NCI-H187 (cell line): ENCODE measurements at regions not wholly inside any gene's neighbourhood (a gene's known extent, or its start where the extent isn't known, plus 50 kb on each side); places are given as distances from the start of the nearest gene placed in this dataset.
A peak's percentile ranks its signal among the peaks of the same experiment; 100 is the strongest.
"Not testable (repeated sequence)": the region's sequence is repeated elsewhere in the genome, so short reads cannot be mapped to it uniquely, and the experiment has no call there.

Source experiments
- DNase-seq, 2 experiments: peaks; one replicate each; lab custom pipeline; 2025; lab: John Stamatoyannopoulos, UW

GRCh38 chr2:123485056-123485455, 540.0 kb upstream of the CNTNAP5 start:
- no peak for DNase-seq

DNA sequence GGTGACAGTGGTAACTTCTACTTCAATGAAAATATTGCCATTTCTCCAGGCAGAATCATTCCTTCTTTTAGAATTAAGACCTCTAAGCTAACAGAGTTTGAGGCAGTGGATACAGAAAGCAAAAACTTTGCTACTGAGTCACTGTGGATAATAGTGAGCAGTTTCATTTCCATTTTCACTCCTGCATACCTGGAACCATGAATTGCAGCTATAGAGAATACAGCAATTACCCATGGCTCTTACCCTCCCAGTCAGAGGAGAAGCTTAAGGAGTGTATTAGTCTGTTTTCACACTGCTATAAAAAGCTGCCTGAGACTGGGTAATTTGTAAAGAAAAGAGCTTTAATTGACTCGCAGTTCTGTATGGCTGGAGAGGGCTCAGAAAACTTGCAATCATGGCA, 531.4 kb upstream of the CNTNAP5 start:
- no peak for DNase-seq

GRCh38 chr2:123495241-123495640, 529.8 kb upstream of the CNTNAP5 start:
- DNase-seq, result no peak

- no peak for DNase-seq
These were observed 524.7 kb upstream of the CNTNAP5 start for GRCh38 chr2:123500346-123500745.

- no peak for DNase-seq
These were observed 524.1 kb upstream of the CNTNAP5 start for GRCh38 chr2:123500988-123501387.

- no peak for DNase-seq
These were observed 522.2 kb upstream of the CNTNAP5 start for GRCh38 chr2:123502931-123503330.

DNA sequence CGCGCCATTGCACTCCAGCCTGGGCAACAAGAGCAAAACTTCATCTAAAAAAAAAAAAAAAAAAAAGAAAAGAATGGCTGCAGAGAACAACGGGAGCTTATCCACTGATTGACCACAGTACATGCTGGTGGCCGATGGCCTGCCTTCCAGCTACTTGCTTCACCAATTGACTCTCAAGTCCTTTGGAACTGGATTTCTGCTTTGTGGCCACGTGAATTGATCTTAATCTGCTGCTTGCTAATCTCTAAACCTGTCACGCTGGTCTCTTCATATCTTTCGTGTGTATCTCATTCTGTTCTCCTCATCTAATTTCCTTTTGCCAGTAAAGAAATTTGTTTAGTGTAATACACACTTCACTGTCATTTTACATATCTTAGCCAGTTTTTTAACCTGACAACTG, 512.5 kb upstream of the CNTNAP5 start:
- DNase-seq, result no peak

- DNase-seq, result no peak
These were observed 511.7 kb upstream of the CNTNAP5 start for GRCh38 chr2:123513351-123513750.

GRCh38 chr2:123514613-123515207, 510.4 kb upstream of the CNTNAP5 start:
- no peak for DNase-seq

DNA sequence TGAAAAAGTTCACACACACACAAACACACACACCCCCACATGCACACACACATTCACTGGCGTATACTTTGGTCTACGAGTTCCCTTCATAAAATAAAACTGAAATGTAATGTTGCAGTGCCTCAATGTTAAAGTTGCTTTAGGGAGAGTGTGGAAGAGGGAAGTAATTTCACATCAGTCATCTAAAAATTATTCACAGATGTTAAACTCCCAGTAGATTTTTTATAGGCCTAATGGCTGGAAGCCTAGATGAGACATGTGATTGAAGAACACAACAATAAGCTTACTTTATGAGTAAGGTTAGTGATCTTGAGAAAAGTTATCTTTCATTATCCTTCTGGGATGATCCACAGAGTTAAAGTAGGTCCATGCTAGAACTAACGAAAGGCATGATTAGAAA, 506.7 kb upstream of the CNTNAP5 start:
- DNase-seq, result no peak

DNA sequence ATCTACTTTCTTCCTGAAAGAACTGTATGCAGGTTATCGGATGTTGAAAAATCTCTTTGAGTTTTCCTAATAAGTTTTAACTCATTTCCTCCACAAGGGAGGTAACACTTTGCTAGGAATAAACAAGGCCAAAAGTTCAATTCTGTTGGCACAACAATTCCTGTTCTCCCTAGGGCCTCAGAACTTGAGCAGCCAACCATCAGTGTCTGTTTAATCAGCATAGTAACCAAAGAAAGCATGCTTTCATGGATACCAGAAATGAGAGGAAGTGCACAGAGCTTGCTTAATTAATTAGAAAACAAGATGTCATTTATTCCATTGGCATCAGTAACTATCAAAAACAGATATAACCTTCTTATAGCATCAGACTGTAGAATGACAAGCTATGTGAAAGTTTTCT, 503.2 kb upstream of the CNTNAP5 start:
- no peak for DNase-seq

DNA sequence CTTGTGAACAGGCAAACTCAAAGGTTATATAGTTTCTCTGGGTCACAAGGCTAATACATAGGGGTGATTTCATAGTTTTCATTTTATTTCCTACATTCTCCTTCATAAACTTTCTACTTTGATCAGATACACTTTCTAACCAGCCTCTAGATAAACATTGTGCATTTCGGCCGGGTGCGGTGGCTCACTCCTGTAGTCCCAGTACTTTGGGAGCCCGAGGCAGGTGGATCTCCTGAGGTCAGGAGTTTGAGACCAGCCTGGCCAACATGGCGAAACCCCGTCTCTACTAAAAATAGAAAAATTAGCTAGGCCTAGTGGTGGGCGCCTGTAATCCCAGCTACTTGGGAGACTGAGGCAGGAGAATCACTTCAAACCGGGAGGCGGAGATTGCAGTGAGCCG, 502.6 kb upstream of the CNTNAP5 start:
- not testable (repeated sequence) for DNase-seq

DNA sequence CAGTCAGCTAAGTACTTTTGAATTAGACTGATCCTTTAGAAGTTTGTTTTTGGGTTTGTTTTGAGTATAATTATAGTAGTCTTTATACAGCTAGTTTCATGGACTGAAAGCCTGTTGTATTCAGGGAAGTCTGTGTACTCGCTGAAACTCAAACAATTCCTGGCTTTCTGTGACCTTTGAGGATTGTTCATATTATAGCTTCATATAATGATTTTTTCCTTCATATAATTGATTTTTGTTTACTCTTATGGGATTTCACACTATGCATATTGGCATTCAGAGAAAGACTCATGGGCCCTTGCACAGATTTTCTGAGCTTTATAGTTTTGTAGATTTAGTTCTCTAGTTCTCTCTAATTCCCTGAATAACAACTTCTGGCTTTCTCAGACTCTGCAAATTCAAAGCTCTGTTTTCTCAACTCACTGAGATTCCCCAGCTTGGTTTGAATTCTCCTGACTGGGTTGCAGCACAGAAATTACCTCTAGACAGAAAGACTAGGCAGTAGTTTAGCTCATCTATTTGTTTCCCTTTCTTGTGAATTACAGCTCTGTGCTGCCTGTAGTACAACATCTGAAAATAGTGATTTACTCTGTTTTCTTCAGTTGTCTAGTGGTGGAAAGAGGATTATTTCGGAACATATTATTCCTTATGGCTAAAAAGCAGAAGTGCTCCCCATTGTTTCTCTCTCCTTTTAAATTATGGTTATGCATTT, 495.9 kb upstream of the CNTNAP5 start:
- no peak for DNase-seq

- DNase-seq, result no peak
These were observed 495.1 kb upstream of the CNTNAP5 start for GRCh38 chr2:123530004-123530403.

GRCh38 chr2:123532126-123532525, 493.0 kb upstream of the CNTNAP5 start:
- DNase-seq, result no peak

- no peak for DNase-seq
These were observed 492.1 kb upstream of the CNTNAP5 start for GRCh38 chr2:123532994-123533393.

- DNase-seq, result no peak
These were observed 484.8 kb upstream of the CNTNAP5 start for GRCh38 chr2:123540291-123540690.

- no peak for DNase-seq
These were observed 478.7 kb upstream of the CNTNAP5 start for GRCh38 chr2:123546353-123546752.

- no peak for DNase-seq
These were observed 461.6 kb upstream of the CNTNAP5 start for GRCh38 chr2:123563515-123563914.

- DNase-seq, result no peak
These were observed 458.7 kb upstream of the CNTNAP5 start for GRCh38 chr2:123566291-123566946.

DNA sequence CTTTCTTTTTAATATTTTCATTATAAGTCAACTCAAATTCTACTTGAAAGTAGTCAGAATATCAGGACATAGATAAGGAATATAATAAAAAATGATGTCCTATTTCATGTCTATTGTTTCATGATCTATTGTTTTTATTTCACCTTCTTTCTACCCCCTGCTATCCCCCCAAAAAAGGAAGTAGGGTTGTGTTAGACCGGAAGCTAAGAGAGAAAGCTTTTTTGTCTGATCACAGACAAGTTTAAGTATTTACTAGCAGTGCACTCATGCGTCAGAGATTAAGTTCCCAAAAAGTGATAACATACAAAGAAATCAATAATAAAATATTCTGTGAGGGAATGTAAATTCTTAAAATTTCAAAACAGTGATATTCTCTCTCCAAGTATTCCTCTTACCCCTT, 447.1 kb upstream of the CNTNAP5 start:
- no peak for DNase-seq

- no peak for DNase-seq
These were observed 428.5 kb upstream of the CNTNAP5 start for GRCh38 chr2:123596621-123597020.

GRCh38 chr2:123597988-123598387, 427.1 kb upstream of the CNTNAP5 start:
- peak in 1 of 2 experiments; percentile 7 for DNase-seq
